CD4-positive, alpha-beta T cell treated with Interleukin-10 for 1 hour (primary cell): ENCODE measurements at regions not wholly inside any gene's neighbourhood (a gene's known extent, or its start where the extent isn't known, plus 50 kb on each side); places are given as distances from the start of the nearest gene placed in this dataset.

Source experiments
- DNase-seq: peaks from one replicate; pipeline ENCODE4 v3.0.0-alpha.2; 2020

- DNase-seq = no peak
Observed at GRCh38 chr21:16872616-16873015, 640.2 kb upstream of the CXADR start.

GRCh38 chr21:16873176-16873575 lies 639.7 kb upstream of the CXADR start:
- DNase-seq = no peak

GRCh38 chr21:16873596-16873995 lies 639.2 kb upstream of the CXADR start:
- DNase-seq = no peak

GRCh38 chr21:16879479-16879878 lies 633.4 kb upstream of the CXADR start:
- DNase-seq = no peak

GRCh38 chr21:16891821-16892220 lies 621.0 kb upstream of the CXADR start:
- DNase-seq = no peak

GRCh38 chr21:16900685-16901084 lies 612.2 kb upstream of the CXADR start:
- DNase-seq = no peak

GRCh38 chr21:16908077-16908476 lies 604.8 kb upstream of the CXADR start:
- DNase-seq = no peak

GRCh38 chr21:16910435-16911165 lies 602.2 kb upstream of the CXADR start:
- DNase-seq = no peak

GRCh38 chr21:16911166-16911607 lies 601.7 kb upstream of the CXADR start:
- DNase-seq = no peak

- DNase-seq = no peak
Observed at GRCh38 chr21:16912075-16912474, 600.8 kb upstream of the CXADR start.

- DNase-seq = no peak
Observed at GRCh38 chr21:16913010-16913409, 599.8 kb upstream of the CXADR start.

GRCh38 chr21:16928439-16928838 lies 584.4 kb upstream of the CXADR start:
- DNase-seq = no peak

GRCh38 chr21:16932314-16932713 lies 580.5 kb upstream of the CXADR start:
- no peak for DNase-seq

GRCh38 chr21:16942703-16943102 lies 570.1 kb upstream of the CXADR start:
- DNase-seq = no peak

GRCh38 chr21:16943231-16943630 lies 569.6 kb upstream of the CXADR start:
- DNase-seq = no peak

GRCh38 chr21:16945580-16945979 lies 567.3 kb upstream of the CXADR start:
- DNase-seq = no peak

- no peak for DNase-seq
Observed at GRCh38 chr21:16956824-16957223, 556.0 kb upstream of the CXADR start.

- no peak for DNase-seq
Observed at GRCh38 chr21:16965424-16965823, 547.4 kb upstream of the CXADR start.

- DNase-seq = no peak
Observed at GRCh38 chr21:16968436-16968835, 544.4 kb upstream of the CXADR start.

- DNase-seq = no peak
Observed at GRCh38 chr21:16969636-16970035, 543.2 kb upstream of the CXADR start.

GRCh38 chr21:16974060-16974459 lies 538.8 kb upstream of the CXADR start:
- DNase-seq = no peak

GRCh38 chr21:16976193-16976592 lies 536.6 kb upstream of the CXADR start:
- DNase-seq = no peak

- no peak for DNase-seq
Observed at GRCh38 chr21:16978309-16978895, 534.4 kb upstream of the CXADR start.

- no peak for DNase-seq
Observed at GRCh38 chr21:16979574-16979973, 533.3 kb upstream of the CXADR start.

GRCh38 chr21:16983420-16983819 lies 529.4 kb upstream of the CXADR start:
- no peak for DNase-seq
